ENCODE measurements at regions not wholly inside any gene's neighbourhood (a gene's known extent, or its start where the extent isn't known, plus 50 kb on each side); places are given as distances from the start of the nearest gene placed in this dataset.

GRCh38 chr18:70870292-70870691 is 581.4 kb downstream of the SOCS6 start:
- TF ChIP-seq SP1 (CRISPR knock-in tag; conservative IDR thresholded peaks at IDR 0.05) (no peak), GABPB1 (CRISPR knock-in tag; IDR thresholded peaks at IDR 0.05) (no peak)
- TF ChIP-seq, protein P1, sequence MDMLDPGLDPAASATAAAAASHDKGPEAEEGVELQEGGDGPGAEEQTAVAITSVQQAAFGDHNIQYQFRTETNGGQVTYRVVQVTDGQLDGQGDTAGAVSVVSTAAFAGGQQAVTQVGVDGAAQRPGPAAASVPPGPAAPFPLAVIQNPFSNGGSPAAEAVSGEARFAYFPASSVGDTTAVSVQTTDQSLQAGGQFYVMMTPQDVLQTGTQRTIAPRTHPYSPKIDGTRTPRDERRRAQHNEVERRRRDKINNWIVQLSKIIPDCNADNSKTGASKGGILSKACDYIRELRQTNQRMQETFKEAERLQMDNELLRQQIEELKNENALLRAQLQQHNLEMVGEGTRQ (CRISPR knock-in tag; IDR thresholded peaks at IDR 0.05) = no peak
